Prostate gland (tissue), 2 donors: ENCODE measurements at regions not wholly inside any gene's neighbourhood (a gene's known extent, or its start where the extent isn't known, plus 50 kb on each side); places are given as distances from the start of the nearest gene placed in this dataset.

ENCODE experiments used
- CTCF ChIP-seq, 4 experiments: fragments of 200-600 bp in 2 of 4; fragments of 450-650 bp in 2 of 4; sonication (generic) in 2 of 4; IDR thresholded peaks; 1 replicate in 3 of 4; 2 replicates in 1 of 4; pipeline ENCODE4 v1.5.1; 2016 to 2019; ENCODE audit warnings: antibody characterized with exemption in 4 of 4, mild to moderate bottlenecking in 2 of 4, moderate library complexity in 2 of 4
- POLR2A ChIP-seq: fragments of 450-650 bp; IDR thresholded peaks from one replicate; pipeline ENCODE4 v1.6.1; 2016; ENCODE audit warnings: antibody characterized with exemption, mild to moderate bottlenecking
- POLR2AphosphoS5 ChIP-seq: sonication (generic); formaldehyde crosslinking; IDR thresholded peaks from one replicate; pipeline ENCODE4 v1.6.1; 2017; ENCODE audit warnings: antibody characterized with exemption

- TF ChIP-seq POLR2A (no peak), CTCF (IDR thresholded peaks at IDR 0.05) (no peak), POLR2AphosphoS5 (no peak)
These were observed 193.9 kb upstream of the TMC3 start for GRCh38 chr15:81567924-81568323.
